ENCODE measurements at regions not wholly inside any gene's neighbourhood (a gene's known extent, or its start where the extent isn't known, plus 50 kb on each side); places are given as distances from the start of the nearest gene placed in this dataset.
"Not testable (repeated sequence)": the region's sequence is repeated elsewhere in the genome, so short reads cannot be mapped to it uniquely, and the experiment has no call there.

GRCh38 chr3:194025119-194025518 is 110.8 kb upstream of the HES1 start:
- H3K36me3 Mint-ChIP-seq (ENCODE audit: low read depth) = no peaks in the 10 kb centered on the region
- H3K4me3 Mint-ChIP-seq = no peak overlapping the region
- H3K27ac Mint-ChIP-seq = no peak overlapping the region
- ATAC-seq (replicated peaks) = no peak
- H3K27me3 Mint-ChIP-seq = peaks cover 2% of the 10 kb centered on the region
- no peaks in the 10 kb centered on the region for H3K4me1 Mint-ChIP-seq
- H3K9me3 Mint-ChIP-seq = no peaks in the 10 kb centered on the region

DNA sequence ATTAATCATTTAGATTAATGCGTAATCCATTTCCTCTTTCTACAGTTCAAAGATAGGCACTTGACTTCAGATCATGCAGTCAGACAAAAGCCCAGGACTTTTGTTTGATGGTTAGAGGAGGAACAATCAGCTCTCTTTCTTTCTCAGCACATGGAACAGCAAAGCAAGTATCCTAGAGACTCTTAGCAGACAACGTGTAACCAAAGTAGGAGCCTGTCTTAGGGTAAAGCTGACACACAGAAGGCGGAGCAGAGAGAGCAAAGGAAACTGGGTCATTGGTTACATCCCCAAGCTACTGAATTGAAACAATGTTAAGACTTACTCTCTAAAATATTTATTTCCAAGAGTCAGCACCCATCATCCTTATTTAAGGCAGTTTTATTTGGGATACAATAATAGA is 110.0 kb upstream of the HES1 start:
- Mint-ChIP-seq H3K27me3 (peaks cover 5% of the 10 kb centered on the region), H3K4me3 (no peak overlapping the region), H3K9me3 (no peaks in the 10 kb centered on the region), H3K36me3 (ENCODE audit: low read depth) (no peaks in the 10 kb centered on the region), H3K4me1 (no peaks in the 10 kb centered on the region), H3K27ac (no peak overlapping the region)
- no peak for ATAC-seq (replicated peaks)

DNA sequence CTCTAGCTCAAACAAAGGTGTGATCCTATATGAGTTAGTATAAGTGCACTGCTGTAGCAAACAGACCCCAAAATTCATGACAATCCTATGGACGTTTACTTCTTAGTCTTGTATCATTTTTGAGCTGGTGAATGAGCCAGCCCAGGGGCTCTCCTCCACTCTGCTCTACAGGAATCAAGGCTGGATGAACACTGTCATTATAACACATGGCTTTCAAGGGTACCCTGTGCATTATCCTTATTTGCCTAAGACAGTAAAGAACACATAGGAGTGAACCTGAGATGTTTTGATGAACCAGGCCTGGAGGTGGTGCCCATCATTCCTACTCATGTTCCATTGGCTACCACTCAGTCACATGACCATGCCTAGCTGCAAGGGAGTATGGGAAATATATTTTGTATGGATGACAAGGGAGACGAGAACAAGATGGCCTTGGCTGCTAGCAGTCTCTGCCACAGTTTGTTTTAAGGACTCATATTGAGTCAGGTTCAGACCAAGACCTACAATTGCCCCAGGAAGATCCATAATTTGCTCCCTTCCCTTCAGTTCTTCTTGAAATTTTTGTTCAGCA is 107.4 kb upstream of the HES1 start:
- Mint-ChIP-seq H3K36me3 (ENCODE audit: low read depth) (no peaks in the 10 kb centered on the region), H3K27ac (no peak overlapping the region), H3K4me3 (no peak overlapping the region), H3K9me3 (no peaks in the 10 kb centered on the region), H3K27me3 (peaks cover 14% of the 10 kb centered on the region), H3K4me1 (no peaks in the 10 kb centered on the region)
- ATAC-seq (replicated peaks) = no peak

DNA sequence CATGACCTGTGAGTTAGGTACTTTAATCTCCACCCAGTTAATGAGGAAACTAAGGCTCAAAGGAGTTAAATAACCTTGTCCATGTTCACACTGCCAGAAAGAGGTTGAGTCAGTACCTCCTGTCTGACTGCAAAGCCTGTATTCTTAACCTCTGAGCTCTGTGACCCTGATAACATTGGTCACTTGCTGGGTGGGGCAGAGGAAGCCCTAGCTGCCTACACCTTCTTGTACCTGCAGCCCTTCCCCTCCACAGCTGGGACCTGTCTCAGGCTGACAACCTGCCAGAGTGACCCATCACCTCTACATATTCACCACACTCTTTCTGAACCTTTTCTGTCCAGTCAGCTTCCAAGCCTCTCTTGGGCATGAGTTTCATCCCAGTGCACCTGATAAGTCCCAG is 106.1 kb upstream of the HES1 start:
- Mint-ChIP-seq H3K9me3 (no peaks in the 10 kb centered on the region), H3K4me1 (no peaks in the 10 kb centered on the region), H3K36me3 (ENCODE audit: low read depth) (no peaks in the 10 kb centered on the region), H3K4me3 (no peak overlapping the region), H3K27me3 (peaks cover 14% of the 10 kb centered on the region), H3K27ac (no peak overlapping the region)
- no peak for ATAC-seq (replicated peaks)

GRCh38 chr3:194030372-194030771 is 105.6 kb upstream of the HES1 start:
- Mint-ChIP-seq H3K27me3 (peaks cover 14% of the 10 kb centered on the region), H3K4me1 (no peaks in the 10 kb centered on the region), H3K36me3 (ENCODE audit: low read depth) (no peaks in the 10 kb centered on the region), H3K27ac (no peak overlapping the region), H3K9me3 (no peaks in the 10 kb centered on the region), H3K4me3 (no peak overlapping the region)
- no peak for ATAC-seq (replicated peaks)

DNA sequence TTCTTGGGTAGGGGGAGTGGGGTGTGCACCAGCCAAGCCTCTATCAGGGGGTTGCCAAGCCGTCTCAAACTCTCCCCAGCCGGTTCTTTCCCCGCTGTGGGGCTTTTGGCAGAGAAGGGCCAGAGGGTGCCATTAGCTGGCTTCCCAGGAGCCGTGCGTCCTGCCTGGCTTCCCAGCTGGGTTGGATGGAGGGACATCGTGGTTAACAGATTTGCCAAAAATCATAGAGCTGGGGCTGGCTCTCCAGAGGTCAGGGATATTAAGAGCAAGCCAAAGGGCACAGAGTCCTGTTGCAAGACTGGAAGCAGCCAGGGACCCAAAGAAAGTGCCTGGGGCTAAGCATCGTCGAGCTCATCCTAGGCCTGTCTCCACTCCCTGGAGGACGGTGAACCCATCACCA is 104.6 kb upstream of the HES1 start:
- Mint-ChIP-seq H3K9me3 (no peaks in the 10 kb centered on the region), H3K27me3 (peaks cover 17% of the 10 kb centered on the region), H3K36me3 (ENCODE audit: low read depth) (no peaks in the 10 kb centered on the region), H3K27ac (no peak overlapping the region), H3K4me1 (no peaks in the 10 kb centered on the region), H3K4me3 (no peak overlapping the region)
- ATAC-seq (replicated peaks) = no peak

GRCh38 chr3:194031867-194032635 is 103.9 kb upstream of the HES1 start:
- Mint-ChIP-seq H3K27ac (no peak overlapping the region), H3K36me3 (ENCODE audit: low read depth) (no peaks in the 10 kb centered on the region), H3K4me3 (no peak overlapping the region), H3K4me1 (no peaks in the 10 kb centered on the region), H3K9me3 (no peaks in the 10 kb centered on the region), H3K27me3 (peaks cover 17% of the 10 kb centered on the region)
- no peak for ATAC-seq (replicated peaks)

- H3K4me3 Mint-ChIP-seq = no peak overlapping the region
- no peaks in the 10 kb centered on the region for H3K4me1 Mint-ChIP-seq
- no peaks in the 10 kb centered on the region for H3K9me3 Mint-ChIP-seq
- no peaks in the 10 kb centered on the region for H3K36me3 Mint-ChIP-seq (ENCODE audit: low read depth)
- H3K27me3 Mint-ChIP-seq = peaks cover 17% of the 10 kb centered on the region
- no peak overlapping the region for H3K27ac Mint-ChIP-seq
- no peak for ATAC-seq (replicated peaks)
Measured at GRCh38 chr3:194032828-194033435, 103.0 kb upstream of the HES1 start.

DNA sequence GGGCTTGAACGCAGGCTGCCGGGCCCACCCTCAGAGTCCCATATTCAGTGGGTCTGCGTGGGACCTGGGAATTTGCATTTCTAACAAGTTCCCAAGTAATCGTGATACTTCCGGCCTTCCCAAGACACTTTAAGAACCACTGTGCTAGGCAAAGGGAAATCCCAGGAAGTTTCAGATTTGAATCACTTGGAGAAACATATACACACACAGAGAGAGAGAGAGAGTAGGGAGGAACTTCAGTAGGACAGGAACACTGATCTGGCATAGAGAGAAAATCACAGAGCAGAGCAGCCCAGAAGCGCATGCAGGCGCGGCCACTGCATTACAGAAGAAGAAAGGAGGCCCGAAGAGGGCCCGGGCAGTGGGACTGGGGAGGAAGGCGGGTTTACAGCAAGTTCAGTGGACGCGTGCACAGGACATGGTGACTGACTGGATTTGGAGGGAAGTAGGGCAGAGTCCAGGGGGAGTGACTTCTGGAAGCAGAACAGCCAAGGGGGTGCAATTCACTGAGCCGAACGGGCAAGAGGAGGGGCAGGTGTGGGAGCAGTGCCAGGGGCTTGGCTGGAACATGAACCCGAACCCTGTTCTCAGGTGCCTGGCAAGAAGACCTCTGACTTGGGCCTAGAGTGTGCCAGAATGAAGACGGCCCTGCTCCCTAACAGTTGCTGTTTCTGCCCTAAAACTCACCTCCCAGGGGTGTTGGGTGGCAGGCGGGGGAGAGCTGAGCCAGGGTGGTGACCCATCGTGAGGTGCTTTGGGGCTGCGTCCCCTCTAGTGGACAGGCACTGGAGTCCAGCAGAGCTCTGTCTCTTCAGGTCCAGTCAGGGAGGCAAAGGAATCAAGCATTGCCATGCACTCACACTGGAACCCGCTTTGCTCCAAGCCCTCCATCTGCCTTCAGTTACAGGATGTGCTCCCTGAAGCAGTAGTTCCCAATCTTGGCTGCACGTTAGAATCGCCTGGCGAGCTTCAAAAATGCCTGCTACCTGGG is 101.3 kb upstream of the HES1 start:
- Mint-ChIP-seq H3K4me1 (no peaks in the 10 kb centered on the region), H3K9me3 (no peaks in the 10 kb centered on the region), H3K27ac (no peak overlapping the region), H3K27me3 (peaks cover 17% of the 10 kb centered on the region), H3K4me3 (no peak overlapping the region), H3K36me3 (ENCODE audit: low read depth) (no peaks in the 10 kb centered on the region)
- ATAC-seq (replicated peaks) = no peak

- Mint-ChIP-seq H3K27me3 (peaks cover 12% of the 10 kb centered on the region), H3K36me3 (ENCODE audit: low read depth) (no peaks in the 10 kb centered on the region), H3K4me1 (no peaks in the 10 kb centered on the region), H3K27ac (peak overlapping the region; percentile 64), H3K4me3 (no peak overlapping the region), H3K9me3 (no peaks in the 10 kb centered on the region)
- no peak for ATAC-seq (replicated peaks)
Measured at GRCh38 chr3:194035406-194036138, 100.4 kb upstream of the HES1 start.

GRCh38 chr3:194036842-194037241 is 99.1 kb upstream of the HES1 start:
- Mint-ChIP-seq H3K36me3 (ENCODE audit: low read depth) (no peaks in the 10 kb centered on the region), H3K27ac (no peak overlapping the region), H3K27me3 (peaks cover 12% of the 10 kb centered on the region), H3K4me1 (no peaks in the 10 kb centered on the region), H3K9me3 (no peaks in the 10 kb centered on the region), H3K4me3 (no peak overlapping the region)
- ATAC-seq (replicated peaks) = no peak

DNA sequence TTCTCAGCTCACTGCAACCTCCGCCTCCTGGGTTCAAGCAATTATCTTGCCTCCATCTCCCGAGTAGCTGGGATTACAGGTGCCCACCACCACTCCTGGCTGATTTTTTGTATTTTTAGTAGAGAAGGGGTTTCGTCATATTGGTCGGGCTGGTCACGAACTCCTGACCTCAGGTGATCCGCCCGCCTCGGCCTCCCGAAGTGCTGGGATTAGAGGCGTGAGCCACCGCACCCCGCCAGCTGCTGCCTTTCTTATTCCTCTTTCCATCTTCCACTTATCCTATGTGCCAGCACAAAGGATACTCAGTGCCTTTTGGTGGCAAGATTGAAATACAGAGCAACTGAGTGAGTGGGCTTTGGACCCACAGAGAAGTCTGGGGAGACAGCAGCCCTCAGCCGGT is 97.6 kb upstream of the HES1 start:
- H3K36me3 Mint-ChIP-seq (ENCODE audit: low read depth); H3K4me1 Mint-ChIP-seq; H3K27me3 Mint-ChIP-seq; ATAC-seq (replicated peaks); H3K27ac Mint-ChIP-seq; H3K4me3 Mint-ChIP-seq; H3K9me3 Mint-ChIP-seq: not testable (repeated sequence)

DNA sequence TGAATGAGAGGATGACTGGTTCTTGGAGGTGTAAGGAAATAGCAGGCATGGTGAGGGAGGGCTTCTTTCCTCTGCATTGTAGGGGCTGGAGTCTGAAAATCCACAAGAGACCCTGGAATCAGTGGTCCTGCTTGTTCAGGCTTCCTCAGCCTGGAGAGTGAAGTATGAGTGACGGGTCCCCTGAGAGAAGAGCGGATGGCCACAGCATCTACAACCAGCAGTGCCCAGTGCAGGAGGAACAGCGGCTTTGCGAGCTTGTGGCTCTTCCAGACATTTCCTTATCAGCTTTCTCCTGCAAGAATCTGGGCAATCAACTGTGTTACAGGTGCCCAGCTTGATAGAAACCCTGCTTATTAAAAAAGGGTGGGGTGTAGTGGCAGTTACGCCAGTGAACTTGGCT is 97.0 kb upstream of the HES1 start:
- Mint-ChIP-seq H3K9me3 (no peaks in the 10 kb centered on the region), H3K27ac (no peak overlapping the region), H3K4me1 (no peaks in the 10 kb centered on the region), H3K36me3 (ENCODE audit: low read depth) (no peaks in the 10 kb centered on the region), H3K4me3 (no peak overlapping the region), H3K27me3 (peaks cover 7% of the 10 kb centered on the region)
- no peak for ATAC-seq (replicated peaks)

All from activated T-helper 17 cell treated with anti-CD3 and anti-CD28 coated beads, Interleukin-2, amount 50 U/mL, for 72 hours (primary cell).